GM10248 (cell line): ENCODE measurements at regions not wholly inside any gene's neighbourhood (a gene's known extent, or its start where the extent isn't known, plus 50 kb on each side); places are given as distances from the start of the nearest gene placed in this dataset.

Experiments
- CTCF ChIA-PET: fragments of 300-600 bp; sonication (Branson Sonifier 250); formaldehyde crosslinking; extraction: SDS; loops from one replicate; lab custom pipeline; 2021; ENCODE audit warnings: antibody characterized with exemption; lab: Yijun Ruan, JAX
- POLR2A ChIA-PET: fragments of 350-650 bp; sonication (Branson Sonifier 250); formaldehyde crosslinking; extraction: SDS; loops from one replicate; lab custom pipeline; 2020; ENCODE audit warnings: antibody characterized with exemption; lab: Yijun Ruan, JAX
- DNase-seq: peaks from one replicate; pipeline ENCODE4 v3.0.0; 2012; ENCODE audit errors: extremely low spot score
- TF ChIP-seq, protein P1 (sequence below): IDR thresholded peaks from 2 replicates; pipeline ENCODE4 v1.5.1; 2012; ENCODE audit warnings: mild to moderate bottlenecking, low read depth; ENCODE audit errors: extremely low read depth, missing control alignments, control extremely low read depth

DNA sequence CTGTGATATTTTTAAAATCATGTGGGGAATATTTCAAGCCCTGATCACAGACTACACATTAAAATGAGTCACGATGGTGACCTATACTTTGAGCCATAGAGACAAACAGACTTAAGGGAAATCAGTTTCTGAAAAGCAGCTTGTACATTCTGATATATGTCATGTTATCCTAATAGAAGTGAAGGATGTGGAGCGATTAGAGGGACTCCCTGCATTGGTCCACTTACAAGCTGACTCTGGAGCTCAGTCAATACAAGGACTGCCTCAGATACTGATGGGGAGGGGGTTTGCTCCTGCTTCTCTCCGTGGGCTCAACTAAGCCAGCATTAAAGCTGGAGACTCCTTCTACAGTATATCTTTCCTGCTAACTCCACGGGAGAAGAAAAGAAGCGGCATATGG is 173.5 kb downstream of the ALG10B start:
- ChIA-PET CTCF (interaction anchor here (1.7 to 1.8 kb wide), 2 partner anchors 9 to 31 kb away, joined by 4 to 5 read pairs; no protein-coding TSS in a partner anchor), POLR2A (no interaction called here)
- TF ChIP-seq, protein P1, sequence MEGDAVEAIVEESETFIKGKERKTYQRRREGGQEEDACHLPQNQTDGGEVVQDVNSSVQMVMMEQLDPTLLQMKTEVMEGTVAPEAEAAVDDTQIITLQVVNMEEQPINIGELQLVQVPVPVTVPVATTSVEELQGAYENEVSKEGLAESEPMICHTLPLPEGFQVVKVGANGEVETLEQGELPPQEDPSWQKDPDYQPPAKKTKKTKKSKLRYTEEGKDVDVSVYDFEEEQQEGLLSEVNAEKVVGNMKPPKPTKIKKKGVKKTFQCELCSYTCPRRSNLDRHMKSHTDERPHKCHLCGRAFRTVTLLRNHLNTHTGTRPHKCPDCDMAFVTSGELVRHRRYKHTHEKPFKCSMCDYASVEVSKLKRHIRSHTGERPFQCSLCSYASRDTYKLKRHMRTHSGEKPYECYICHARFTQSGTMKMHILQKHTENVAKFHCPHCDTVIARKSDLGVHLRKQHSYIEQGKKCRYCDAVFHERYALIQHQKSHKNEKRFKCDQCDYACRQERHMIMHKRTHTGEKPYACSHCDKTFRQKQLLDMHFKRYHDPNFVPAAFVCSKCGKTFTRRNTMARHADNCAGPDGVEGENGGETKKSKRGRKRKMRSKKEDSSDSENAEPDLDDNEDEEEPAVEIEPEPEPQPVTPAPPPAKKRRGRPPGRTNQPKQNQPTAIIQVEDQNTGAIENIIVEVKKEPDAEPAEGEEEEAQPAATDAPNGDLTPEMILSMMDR, result no peak
- DNase-seq, result no peak

DNA sequence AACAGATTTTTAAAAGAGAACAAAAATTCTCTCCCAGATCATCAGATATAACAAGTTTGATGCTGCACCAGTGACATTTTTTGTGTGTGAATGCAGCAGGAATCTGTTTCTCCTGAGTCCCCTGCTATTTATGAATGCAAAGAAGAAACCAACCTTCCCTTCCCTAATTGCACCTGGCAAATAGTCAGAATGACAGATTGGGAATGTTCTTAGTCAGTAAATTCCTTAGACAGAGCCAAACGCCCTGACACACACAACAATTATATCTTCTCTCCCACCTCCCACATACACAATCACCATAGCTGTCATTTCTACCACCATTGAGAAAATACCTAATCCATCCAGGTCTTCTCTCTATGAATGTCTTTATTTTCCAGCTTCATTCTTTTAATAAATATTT is 174.4 kb downstream of the ALG10B start:
- TF ChIP-seq, protein P1, result no peak
- no peak for DNase-seq
- CTCF ChIA-PET, result interaction anchor here (1.2 kb wide), 1 partner anchor 12 kb away, joined by 3 read pairs; no protein-coding TSS in a partner anchor
- POLR2A ChIA-PET, result no interaction called here

DNA sequence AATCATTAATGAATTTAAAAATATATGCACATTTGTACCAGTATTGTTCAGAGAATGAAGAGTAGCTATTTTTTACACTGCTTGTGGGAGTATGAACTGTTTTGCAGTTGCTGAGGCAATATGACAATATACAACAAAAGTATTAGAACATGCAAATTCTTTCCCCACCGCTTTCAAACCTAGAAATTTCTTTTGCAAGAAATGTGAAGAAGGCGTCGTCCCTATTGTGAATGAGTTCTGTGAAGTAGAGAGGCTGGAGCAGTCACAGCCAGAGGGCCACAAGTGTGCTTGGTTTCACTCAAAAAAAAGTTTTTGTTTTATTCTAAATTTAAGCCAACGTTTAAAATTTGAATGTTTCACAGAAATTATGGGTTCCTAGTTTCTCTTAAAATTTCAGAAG is 184.9 kb downstream of the ALG10B start:
- POLR2A ChIA-PET, result no interaction called here
- TF ChIP-seq, protein P1, result no peak
- DNase-seq, result no peak
- CTCF ChIA-PET, result no interaction called here

DNA sequence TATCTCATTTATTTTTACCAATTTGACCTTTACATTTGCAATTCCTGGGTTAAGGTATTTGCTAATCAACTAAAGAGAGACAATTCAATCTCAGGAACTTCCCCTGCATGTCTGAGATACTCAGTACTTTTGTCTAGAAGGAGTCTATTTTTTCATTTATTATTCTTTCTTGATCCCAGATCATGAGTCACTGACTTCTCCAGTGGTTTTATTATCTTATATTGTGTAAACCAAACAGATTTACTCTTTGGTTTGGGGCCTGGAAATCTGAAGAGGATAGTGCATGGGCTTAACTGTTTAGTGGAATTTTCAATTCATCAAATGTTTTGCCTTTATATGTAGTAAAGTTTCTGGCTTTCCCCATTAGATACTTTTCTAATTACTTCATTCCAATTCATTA is 185.4 kb downstream of the ALG10B start:
- ChIA-PET POLR2A (no interaction called here), CTCF (interaction anchor here (1.3 kb wide), 1 partner anchor 11 kb away, joined by 3 read pairs; no protein-coding TSS in a partner anchor)
- TF ChIP-seq, protein P1, result no peak
- no peak for DNase-seq

DNA sequence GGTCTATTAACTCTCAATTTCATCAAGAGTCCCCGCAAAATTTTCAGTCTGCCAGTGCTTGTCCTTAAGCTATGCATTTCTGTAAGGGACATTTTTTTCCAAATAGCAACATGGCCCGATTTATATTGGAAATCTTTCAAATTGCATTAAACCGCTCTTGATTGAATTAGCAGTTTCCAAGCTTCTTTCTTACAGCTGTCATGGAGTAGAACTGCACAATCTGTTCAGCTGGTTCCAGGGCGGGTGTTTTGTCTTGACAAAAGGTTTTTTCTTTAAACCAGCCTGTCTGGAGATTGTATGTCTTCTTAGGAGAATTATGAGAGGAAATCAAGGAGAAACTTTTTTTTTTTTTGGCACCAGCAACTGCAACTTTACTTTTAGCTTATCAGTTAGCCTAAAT is 185.8 kb downstream of the ALG10B start:
- TF ChIP-seq, protein P1, result no peak
- CTCF ChIA-PET, result interaction anchor here (1.3 kb wide), 1 partner anchor 11 kb away, joined by 3 read pairs; no protein-coding TSS in a partner anchor
- DNase-seq, result no peak
- POLR2A ChIA-PET, result no interaction called here

DNA sequence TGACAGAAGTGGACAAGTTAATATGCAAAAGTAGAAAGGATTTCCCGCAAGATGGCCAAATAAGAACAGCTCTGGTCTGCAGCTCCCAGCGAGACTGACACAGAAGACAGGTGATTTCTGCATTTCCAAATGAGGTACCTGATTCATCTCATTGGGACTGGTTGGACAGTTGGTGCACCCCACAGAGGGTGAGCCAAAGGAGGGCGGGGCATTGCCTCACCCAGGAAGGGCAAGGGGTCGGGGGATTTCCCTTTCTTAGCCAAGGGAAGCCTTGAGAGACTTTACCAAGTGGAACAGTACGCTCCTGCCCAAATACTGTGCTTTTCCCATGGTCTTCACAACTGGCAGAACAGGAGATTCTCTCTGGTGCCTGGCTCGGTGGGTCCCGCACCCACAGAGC is 191.3 kb downstream of the ALG10B start:
- no peak for DNase-seq
- POLR2A ChIA-PET, result no interaction called here
- CTCF ChIA-PET, result interaction anchor here (2.5 kb wide), 1 partner anchor 19 kb away, joined by 8 read pairs; no protein-coding TSS in a partner anchor
- TF ChIP-seq, protein P1, result no peak
